NT2/D1 (cell line): ENCODE measurements at regions not wholly inside any gene's neighbourhood (a gene's known extent, or its start where the extent isn't known, plus 50 kb on each side); places are given as distances from the start of the nearest gene placed in this dataset.

Source experiments
- SUZ12 ChIP-seq: IDR thresholded peaks from 2 replicates; pipeline ENCODE4 v1.6.1; 2011; ENCODE audit not compliant: insufficient read length, insufficient read depth; ENCODE audit errors: extremely low read depth
- ZNF274 ChIP-seq: IDR thresholded peaks from 2 replicates; pipeline ENCODE4 v1.6.1; 2011; ENCODE audit warnings: mild to moderate bottlenecking, low read depth, low read length

DNA sequence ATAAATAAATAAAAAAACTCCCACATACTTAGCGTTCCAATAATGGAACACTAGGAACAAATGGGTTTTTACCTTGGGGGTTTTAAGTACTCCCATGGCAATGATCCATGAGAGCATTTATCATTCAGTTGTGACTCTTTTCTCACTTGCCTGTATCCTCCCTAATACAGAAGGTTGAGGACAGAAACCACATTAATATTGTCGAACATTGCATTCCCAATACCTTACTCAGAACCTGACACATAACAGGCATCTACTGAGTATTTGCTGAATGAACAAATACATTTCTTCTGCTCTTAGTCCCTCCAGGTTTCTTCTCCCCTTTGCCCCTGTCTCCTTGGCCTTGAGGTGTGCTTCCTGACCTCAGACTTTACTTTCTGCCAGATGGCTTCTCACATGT, 175.9 kb downstream of the CEMIP2 start:
- no peak for TF ChIP-seq SUZ12
- no peak for TF ChIP-seq ZNF274
